Activated naive CD8-positive, alpha-beta T cell treated with anti-CD3 and anti-CD28 coated beads, Interleukin-2, amount 10 ng/mL, durations not matched to agents 7 days and 5 days (primary cell): ENCODE measurements at regions not wholly inside any gene's neighbourhood (a gene's known extent, or its start where the extent isn't known, plus 50 kb on each side); places are given as distances from the start of the nearest gene placed in this dataset.
"Not testable (repeated sequence)": the region's sequence is repeated elsewhere in the genome, so short reads cannot be mapped to it uniquely, and the experiment has no call there.

Experiments
- ATAC-seq: fragments of 150-1000 bp; cut with Tn5 transposase; one replicate; pipeline ENCODE4 v1.10.0; 2021; ENCODE audit warnings: low read depth, moderate library complexity
- POLR2A ChIA-PET: fragments of 350-600 bp; sonication (Branson Sonifier 250); formaldehyde crosslinking; loops from one replicate; lab custom pipeline; 2021; ENCODE audit warnings: antibody characterized with exemption; lab: Charles Lee
- DNase-seq: peaks from one replicate; pipeline ENCODE4 v3.0.0; 2021
- H3K27ac Mint-ChIP-seq: one replicate; pipeline ENCODE4 v1.8.0; 2022; ENCODE audit warnings: mild to moderate bottlenecking, mixed read lengths
- H3K27me3 Mint-ChIP-seq: one replicate; pipeline ENCODE4 v1.8.0; 2022; ENCODE audit warnings: mild to moderate bottlenecking, moderate library complexity, mixed read lengths
- H3K36me3 Mint-ChIP-seq: one replicate; pipeline ENCODE4 v1.8.0; 2021; ENCODE audit warnings: mild to moderate bottlenecking, mixed read lengths
- H3K4me1 Mint-ChIP-seq: one replicate; pipeline ENCODE4 v1.8.0; 2021; ENCODE audit warnings: mixed read lengths
- H3K4me3 Mint-ChIP-seq: one replicate; pipeline ENCODE4 v1.8.0; 2022; ENCODE audit warnings: mild to moderate bottlenecking, moderate library complexity, mixed read lengths
- H3K9me3 Mint-ChIP-seq: one replicate; pipeline ENCODE4 v1.8.0; 2021; ENCODE audit warnings: mixed read lengths

- peaks cover 7% of the 10 kb centered on the region for H3K9me3 Mint-ChIP-seq
- H3K27ac Mint-ChIP-seq, result no peak overlapping the region
- H3K4me1 Mint-ChIP-seq, result no peaks in the 10 kb centered on the region
- DNase-seq, result no peak
- no peak overlapping the region for H3K4me3 Mint-ChIP-seq
- no peak for ATAC-seq
- H3K27me3 Mint-ChIP-seq, result no peaks in the 10 kb centered on the region
- H3K36me3 Mint-ChIP-seq, result no peaks in the 10 kb centered on the region
- POLR2A ChIA-PET, result no interaction called here
Measured at GRCh38 chr6:54503144-54503543, 194.9 kb downstream of the TINAG start.

- no peaks in the 10 kb centered on the region for H3K27me3 Mint-ChIP-seq
- H3K4me3 Mint-ChIP-seq, result no peak overlapping the region
- H3K27ac Mint-ChIP-seq, result no peak overlapping the region
- POLR2A ChIA-PET, result no interaction called here
- ATAC-seq (no peak), DNase-seq (no peak)
- H3K36me3 Mint-ChIP-seq, result no peaks in the 10 kb centered on the region
- H3K9me3 Mint-ChIP-seq, result peaks cover 2% of the 10 kb centered on the region
- no peaks in the 10 kb centered on the region for H3K4me1 Mint-ChIP-seq
Measured at GRCh38 chr6:54515013-54515412, 206.8 kb downstream of the TINAG start.

- Mint-ChIP-seq H3K36me3 (no peaks in the 10 kb centered on the region), H3K9me3 (peaks cover 3% of the 10 kb centered on the region), H3K4me3 (no peak overlapping the region), H3K27me3 (no peaks in the 10 kb centered on the region), H3K4me1 (no peaks in the 10 kb centered on the region), H3K27ac (no peak overlapping the region)
- DNase-seq (no peak), ATAC-seq (no peak)
- POLR2A ChIA-PET, result no interaction called here
Measured at GRCh38 chr6:54515713-54516112, 207.5 kb downstream of the TINAG start.

- no peak overlapping the region for H3K27ac Mint-ChIP-seq
- DNase-seq (no peak), ATAC-seq (no peak)
- no peaks in the 10 kb centered on the region for H3K4me1 Mint-ChIP-seq
- H3K27me3 Mint-ChIP-seq, result no peaks in the 10 kb centered on the region
- no peak overlapping the region for H3K4me3 Mint-ChIP-seq
- POLR2A ChIA-PET, result no interaction called here
- H3K36me3 Mint-ChIP-seq, result no peaks in the 10 kb centered on the region
- H3K9me3 Mint-ChIP-seq, result peaks cover 5% of the 10 kb centered on the region
Measured at GRCh38 chr6:54516321-54516720, 208.1 kb downstream of the TINAG start.

- Mint-ChIP-seq H3K27ac (no peak overlapping the region), H3K36me3 (no peaks in the 10 kb centered on the region), H3K4me3 (no peak overlapping the region), H3K9me3 (peaks cover 6% of the 10 kb centered on the region), H3K27me3 (no peaks in the 10 kb centered on the region), H3K4me1 (no peaks in the 10 kb centered on the region)
- ATAC-seq (no peak), DNase-seq (no peak)
- POLR2A ChIA-PET, result no interaction called here
Measured at GRCh38 chr6:54519161-54519560, 210.9 kb downstream of the TINAG start.

GRCh38 chr6:54525731-54526130 is 217.5 kb downstream of the TINAG start:
- ATAC-seq (no peak), DNase-seq (no peak)
- Mint-ChIP-seq H3K36me3 (no peaks in the 10 kb centered on the region), H3K4me3 (no peak overlapping the region), H3K9me3 (peaks cover 9% of the 10 kb centered on the region), H3K4me1 (no peaks in the 10 kb centered on the region), H3K27ac (no peak overlapping the region), H3K27me3 (no peaks in the 10 kb centered on the region)
- POLR2A ChIA-PET, result no interaction called here

GRCh38 chr6:54533567-54533966 is 225.3 kb downstream of the TINAG start:
- no peaks in the 10 kb centered on the region for H3K9me3 Mint-ChIP-seq
- no peaks in the 10 kb centered on the region for H3K27me3 Mint-ChIP-seq
- no peaks in the 10 kb centered on the region for H3K4me1 Mint-ChIP-seq
- no peak overlapping the region for H3K4me3 Mint-ChIP-seq
- POLR2A ChIA-PET, result no interaction called here
- H3K36me3 Mint-ChIP-seq, result no peaks in the 10 kb centered on the region
- no peak for DNase-seq
- no peak for ATAC-seq
- no peak overlapping the region for H3K27ac Mint-ChIP-seq

GRCh38 chr6:54535568-54535967 is 227.3 kb downstream of the TINAG start:
- Mint-ChIP-seq H3K4me3 (no peak overlapping the region), H3K36me3 (no peaks in the 10 kb centered on the region), H3K27me3 (no peaks in the 10 kb centered on the region), H3K9me3 (no peaks in the 10 kb centered on the region), H3K27ac (no peak overlapping the region), H3K4me1 (no peaks in the 10 kb centered on the region)
- no peak for DNase-seq
- no peak for ATAC-seq
- POLR2A ChIA-PET, result no interaction called here

- ATAC-seq (no peak), DNase-seq (no peak)
- no peaks in the 10 kb centered on the region for H3K27me3 Mint-ChIP-seq
- no peaks in the 10 kb centered on the region for H3K4me1 Mint-ChIP-seq
- POLR2A ChIA-PET, result no interaction called here
- H3K9me3 Mint-ChIP-seq, result peaks cover 2% of the 10 kb centered on the region
- H3K4me3 Mint-ChIP-seq, result no peak overlapping the region
- no peaks in the 10 kb centered on the region for H3K36me3 Mint-ChIP-seq
- H3K27ac Mint-ChIP-seq, result no peak overlapping the region
Measured at GRCh38 chr6:54541541-54541940, 233.3 kb downstream of the TINAG start.

- H3K9me3 Mint-ChIP-seq, result peaks cover 8% of the 10 kb centered on the region
- no peak for ATAC-seq
Measured at GRCh38 chr6:54559136-54559535, 250.9 kb downstream of the TINAG start.

GRCh38 chr6:54564188-54564587 is 255.9 kb downstream of the TINAG start:
- DNase-seq, ATAC-seq, H3K9me3 Mint-ChIP-seq, POLR2A ChIA-PET, H3K27me3 Mint-ChIP-seq, H3K4me3 Mint-ChIP-seq, H3K27ac Mint-ChIP-seq, H3K4me1 Mint-ChIP-seq, H3K36me3 Mint-ChIP-seq: not testable (repeated sequence)

More at GRCh38 chr6:54559136-54559535, 250.9 kb downstream of the TINAG start:
- H3K4me3 Mint-ChIP-seq, result no peak overlapping the region
- H3K27me3 Mint-ChIP-seq, result no peaks in the 10 kb centered on the region
- DNase-seq, result no peak
- H3K36me3 Mint-ChIP-seq, result no peaks in the 10 kb centered on the region
- H3K4me1 Mint-ChIP-seq, result no peaks in the 10 kb centered on the region
- no peak overlapping the region for H3K27ac Mint-ChIP-seq
- POLR2A ChIA-PET, result no interaction called here

GRCh38 chr6:54574671-54575070 is 266.4 kb downstream of the TINAG start:
- no peaks in the 10 kb centered on the region for H3K27me3 Mint-ChIP-seq
- POLR2A ChIA-PET, result no interaction called here
- DNase-seq (no peak), ATAC-seq (no peak)
- H3K4me3 Mint-ChIP-seq, result no peak overlapping the region
- no peak overlapping the region for H3K27ac Mint-ChIP-seq
- peaks cover 2% of the 10 kb centered on the region for H3K9me3 Mint-ChIP-seq
- H3K36me3 Mint-ChIP-seq, result no peaks in the 10 kb centered on the region
- H3K4me1 Mint-ChIP-seq, result no peaks in the 10 kb centered on the region

GRCh38 chr6:54578261-54578660 is 268.3 kb upstream of the FAM83B start:
- Mint-ChIP-seq H3K27me3 (no peaks in the 10 kb centered on the region), H3K4me1 (no peaks in the 10 kb centered on the region), H3K36me3 (no peaks in the 10 kb centered on the region), H3K4me3 (no peak overlapping the region), H3K9me3 (peaks cover 2% of the 10 kb centered on the region), H3K27ac (no peak overlapping the region)
- ATAC-seq (no peak), DNase-seq (no peak)
- POLR2A ChIA-PET, result no interaction called here

GRCh38 chr6:54579011-54579410 is 267.6 kb upstream of the FAM83B start:
- no peaks in the 10 kb centered on the region for H3K27me3 Mint-ChIP-seq
- no peaks in the 10 kb centered on the region for H3K36me3 Mint-ChIP-seq

GRCh38 chr6:54586251-54586650 is 260.3 kb upstream of the FAM83B start:
- Mint-ChIP-seq H3K4me1 (no peaks in the 10 kb centered on the region), H3K27ac (no peak overlapping the region), H3K9me3 (no peaks in the 10 kb centered on the region), H3K4me3 (no peak overlapping the region), H3K27me3 (no peaks in the 10 kb centered on the region), H3K36me3 (no peaks in the 10 kb centered on the region)
- DNase-seq (no peak), ATAC-seq (no peak)
- POLR2A ChIA-PET, result no interaction called here

More at GRCh38 chr6:54579011-54579410, 267.6 kb upstream of the FAM83B start:
- POLR2A ChIA-PET, result no interaction called here
- no peaks in the 10 kb centered on the region for H3K4me1 Mint-ChIP-seq
- no peak overlapping the region for H3K4me3 Mint-ChIP-seq
- H3K27ac Mint-ChIP-seq, result no peak overlapping the region
- ATAC-seq, result no peak
- H3K9me3 Mint-ChIP-seq, result peaks cover 2% of the 10 kb centered on the region
- DNase-seq, result no peak
